Astrocyte of the spinal cord (primary cell): ENCODE measurements at regions not wholly inside any gene's neighbourhood (a gene's known extent, or its start where the extent isn't known, plus 50 kb on each side); places are given as distances from the start of the nearest gene placed in this dataset.
"Not testable (repeated sequence)": the region's sequence is repeated elsewhere in the genome, so short reads cannot be mapped to it uniquely, and the experiment has no call there.

Experiments
- DNase-seq: peaks from one replicate; pipeline ENCODE4 v3.0.0; 2011; ENCODE audit warnings: low read depth, low spot score
- H3K4me3 ChIP-seq: 2 replicates; pipeline ENCODE4 v1.5.1; 2011; ENCODE audit warnings: low read depth, mild to moderate bottlenecking, low read length, moderate library complexity
- in situ Hi-C: cut with HindIII; loops from 2 replicates; pipeline ENCODE4 v1.10.0; 2017; ENCODE audit warnings: low sequenced_read_pairs
- TF ChIP-seq, protein P1 (sequence below): IDR thresholded peaks from 2 replicates; pipeline ENCODE4 v1.5.1; 2012; ENCODE audit warnings: low read depth, mild to moderate bottlenecking, low read length, inconsistent platforms

DNA sequence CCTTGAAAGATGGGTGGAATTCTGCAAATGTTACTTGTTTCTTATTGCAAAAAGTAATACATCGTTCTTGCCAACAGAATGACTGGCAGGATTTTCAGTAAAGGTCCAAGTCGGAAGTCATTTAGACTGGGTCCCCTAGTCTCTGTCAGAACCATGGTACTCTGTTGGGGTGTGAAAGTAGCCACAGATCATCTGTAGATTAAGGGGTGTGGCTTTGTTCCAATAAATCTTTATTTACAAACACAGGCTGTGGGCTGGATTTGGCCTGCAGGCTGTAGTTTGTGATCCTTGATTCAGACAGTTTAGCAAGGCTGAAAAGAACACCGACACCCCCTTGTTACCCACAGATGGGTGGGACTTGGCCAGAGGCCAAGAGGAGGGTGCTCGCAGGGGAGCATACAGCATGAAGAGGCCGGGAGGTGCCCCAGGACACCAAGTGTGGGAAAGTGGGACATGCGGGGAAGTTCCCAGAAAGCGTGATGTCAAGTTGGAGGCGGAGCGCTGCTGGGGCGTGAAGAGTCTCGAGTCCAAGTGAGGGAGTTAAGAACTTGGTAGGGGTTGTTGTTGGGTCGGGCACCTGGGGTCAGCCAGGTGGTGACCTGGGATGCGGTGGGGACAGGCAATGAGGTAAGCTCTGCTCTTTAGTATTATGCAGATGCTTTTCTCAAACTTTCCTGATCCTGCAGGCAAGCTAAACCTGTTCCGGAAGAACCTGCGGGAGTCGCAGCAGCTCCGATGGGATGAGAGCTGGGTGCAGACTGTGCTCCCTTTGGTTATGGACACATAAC lies 175.7 kb downstream of the ADRA2C start:
- DNase-seq, H3K4me3 ChIP-seq, in situ Hi-C loops: not testable (repeated sequence)

- DNase-seq, result peak; percentile 38
- TF ChIP-seq, protein P1, sequence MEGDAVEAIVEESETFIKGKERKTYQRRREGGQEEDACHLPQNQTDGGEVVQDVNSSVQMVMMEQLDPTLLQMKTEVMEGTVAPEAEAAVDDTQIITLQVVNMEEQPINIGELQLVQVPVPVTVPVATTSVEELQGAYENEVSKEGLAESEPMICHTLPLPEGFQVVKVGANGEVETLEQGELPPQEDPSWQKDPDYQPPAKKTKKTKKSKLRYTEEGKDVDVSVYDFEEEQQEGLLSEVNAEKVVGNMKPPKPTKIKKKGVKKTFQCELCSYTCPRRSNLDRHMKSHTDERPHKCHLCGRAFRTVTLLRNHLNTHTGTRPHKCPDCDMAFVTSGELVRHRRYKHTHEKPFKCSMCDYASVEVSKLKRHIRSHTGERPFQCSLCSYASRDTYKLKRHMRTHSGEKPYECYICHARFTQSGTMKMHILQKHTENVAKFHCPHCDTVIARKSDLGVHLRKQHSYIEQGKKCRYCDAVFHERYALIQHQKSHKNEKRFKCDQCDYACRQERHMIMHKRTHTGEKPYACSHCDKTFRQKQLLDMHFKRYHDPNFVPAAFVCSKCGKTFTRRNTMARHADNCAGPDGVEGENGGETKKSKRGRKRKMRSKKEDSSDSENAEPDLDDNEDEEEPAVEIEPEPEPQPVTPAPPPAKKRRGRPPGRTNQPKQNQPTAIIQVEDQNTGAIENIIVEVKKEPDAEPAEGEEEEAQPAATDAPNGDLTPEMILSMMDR, result peak; percentile 43
- in situ Hi-C loops, H3K4me3 ChIP-seq: not testable (repeated sequence)
Measured at GRCh38 chr4:3942569-3942971, 176.4 kb downstream of the ADRA2C start.

DNA sequence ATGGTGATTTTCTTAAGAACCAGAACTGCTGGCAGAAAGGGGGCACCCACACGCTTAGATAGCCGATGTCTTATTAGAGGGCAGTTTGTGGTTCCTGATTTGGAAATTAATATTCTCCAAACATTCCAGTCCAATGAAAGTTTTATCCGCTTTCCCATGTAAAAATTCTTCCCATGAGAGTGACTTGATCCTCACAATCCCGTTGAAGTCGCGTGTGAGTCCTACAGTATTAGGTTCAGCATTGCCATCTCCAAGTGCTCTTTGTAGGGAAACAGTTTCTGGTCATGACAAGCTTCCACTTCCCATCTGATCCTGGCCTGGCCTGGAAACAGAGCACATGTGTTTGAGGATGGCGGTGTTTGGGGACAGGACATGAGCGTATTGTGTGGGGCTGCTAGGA lies 176.9 kb downstream of the ADRA2C start:
- DNase-seq, in situ Hi-C loops, H3K4me3 ChIP-seq: not testable (repeated sequence)

DNA sequence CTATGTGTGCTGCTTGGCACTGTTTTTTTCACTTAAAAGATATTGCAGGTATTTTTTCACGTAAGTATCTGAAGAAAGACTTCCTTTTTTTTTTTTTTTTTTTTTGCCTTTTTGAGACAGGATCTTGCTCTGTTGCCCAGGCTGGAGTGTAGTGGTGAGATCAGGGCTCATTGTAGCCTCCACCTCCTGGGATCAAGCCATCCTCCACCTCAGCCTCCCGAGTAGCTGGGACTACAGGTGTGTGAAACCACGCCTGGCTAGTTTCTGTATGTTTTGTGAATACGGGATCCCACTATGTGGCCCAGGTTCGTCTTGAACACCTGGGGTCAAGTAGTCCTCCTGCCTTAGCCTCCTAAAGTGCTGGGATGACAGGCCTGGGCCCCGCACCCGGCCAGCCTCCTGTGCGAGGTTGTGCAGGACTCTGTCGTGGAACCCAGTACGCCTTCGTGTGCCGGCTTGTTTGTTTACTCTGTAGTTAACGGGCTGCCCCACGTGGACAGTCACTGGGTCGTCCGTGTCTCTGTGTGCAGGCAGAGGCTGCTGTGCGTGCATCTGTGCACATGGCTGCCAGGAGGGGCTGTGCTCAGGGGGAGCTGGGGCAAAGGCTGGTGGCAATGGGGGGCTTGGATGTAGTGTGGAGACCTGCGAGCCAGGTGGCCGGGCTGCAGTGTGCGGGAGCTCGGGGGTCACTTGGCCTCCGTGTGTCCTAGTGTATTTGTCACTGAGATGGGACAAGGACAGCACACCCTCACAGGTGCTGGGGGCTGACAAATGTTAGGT lies 179.5 kb downstream of the ADRA2C start:
- TF ChIP-seq, protein P1, result no peak
- in situ Hi-C loops, result no loop called here
- DNase-seq, result no peak
- H3K4me3 ChIP-seq, result no peak overlapping the region

DNA sequence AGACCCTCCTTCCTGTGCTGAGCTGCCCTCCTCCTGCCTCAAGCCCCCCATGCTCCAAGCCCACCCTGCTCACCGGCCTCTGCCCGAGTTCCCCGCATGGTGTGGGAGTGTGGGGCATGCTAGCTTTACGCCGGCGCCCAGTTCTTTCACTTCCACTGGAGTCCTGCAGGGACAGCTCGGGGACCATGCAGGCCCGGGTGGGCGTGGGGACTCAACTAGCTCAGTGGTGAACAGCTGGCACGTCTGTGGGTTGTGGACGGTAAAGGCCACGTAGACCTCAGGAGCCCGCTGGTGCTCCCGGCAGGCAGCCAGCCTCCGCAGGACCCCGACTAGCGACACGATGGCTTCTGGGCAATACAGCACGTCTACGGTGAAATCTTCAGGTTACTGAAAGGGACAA lies 180.4 kb downstream of the ADRA2C start:
- DNase-seq, in situ Hi-C loops, H3K4me3 ChIP-seq: not testable (repeated sequence)

GRCh38 chr4:3947761-3948160 lies 181.6 kb downstream of the ADRA2C start:
- DNase-seq, H3K4me3 ChIP-seq, in situ Hi-C loops: not testable (repeated sequence)

DNA sequence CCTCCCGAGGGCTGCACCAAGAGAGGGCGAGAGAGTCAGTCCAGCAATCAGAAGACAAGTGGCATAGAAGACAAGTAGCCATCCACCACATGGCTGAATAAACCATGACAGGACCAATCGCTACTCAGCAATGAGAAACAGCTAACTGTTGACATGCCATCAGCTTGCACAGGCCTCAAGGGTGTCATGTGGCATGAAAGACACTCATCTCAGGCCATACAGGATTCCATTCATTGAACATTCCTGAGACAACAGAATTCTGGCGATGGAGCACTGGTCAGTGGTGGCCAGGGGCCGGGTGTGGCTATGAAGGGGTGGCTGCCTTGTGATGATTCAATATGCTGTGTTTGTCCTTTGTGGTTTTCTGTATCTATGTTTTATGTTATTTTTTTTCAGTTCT lies 182.0 kb downstream of the ADRA2C start:
- H3K4me3 ChIP-seq, in situ Hi-C loops: not testable (repeated sequence)
- DNase-seq, result peak; percentile 10

DNA sequence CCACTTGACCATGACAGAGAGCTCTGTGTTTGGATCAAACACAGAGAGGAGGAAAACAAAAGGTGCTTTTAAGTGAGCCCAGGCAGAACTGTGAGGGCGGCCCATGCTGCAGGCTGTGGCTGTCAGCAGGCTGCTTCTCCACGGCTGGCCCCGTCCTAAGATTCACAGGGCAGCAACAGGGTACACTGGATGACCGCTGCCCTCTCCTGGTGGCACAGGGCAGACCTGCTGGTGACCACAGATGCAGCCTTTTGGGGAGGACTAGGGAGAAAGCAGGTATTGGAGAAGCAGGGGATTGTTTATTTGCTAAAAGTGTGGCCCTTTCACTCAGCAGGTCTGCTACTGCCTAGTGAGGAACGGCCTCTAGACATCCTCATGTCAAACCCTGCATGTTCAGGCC lies 183.7 kb downstream of the ADRA2C start:
- TF ChIP-seq, protein P1, result peak; percentile 60
- peak; percentile 28 for DNase-seq
- H3K4me3 ChIP-seq, in situ Hi-C loops: not testable (repeated sequence)

DNA sequence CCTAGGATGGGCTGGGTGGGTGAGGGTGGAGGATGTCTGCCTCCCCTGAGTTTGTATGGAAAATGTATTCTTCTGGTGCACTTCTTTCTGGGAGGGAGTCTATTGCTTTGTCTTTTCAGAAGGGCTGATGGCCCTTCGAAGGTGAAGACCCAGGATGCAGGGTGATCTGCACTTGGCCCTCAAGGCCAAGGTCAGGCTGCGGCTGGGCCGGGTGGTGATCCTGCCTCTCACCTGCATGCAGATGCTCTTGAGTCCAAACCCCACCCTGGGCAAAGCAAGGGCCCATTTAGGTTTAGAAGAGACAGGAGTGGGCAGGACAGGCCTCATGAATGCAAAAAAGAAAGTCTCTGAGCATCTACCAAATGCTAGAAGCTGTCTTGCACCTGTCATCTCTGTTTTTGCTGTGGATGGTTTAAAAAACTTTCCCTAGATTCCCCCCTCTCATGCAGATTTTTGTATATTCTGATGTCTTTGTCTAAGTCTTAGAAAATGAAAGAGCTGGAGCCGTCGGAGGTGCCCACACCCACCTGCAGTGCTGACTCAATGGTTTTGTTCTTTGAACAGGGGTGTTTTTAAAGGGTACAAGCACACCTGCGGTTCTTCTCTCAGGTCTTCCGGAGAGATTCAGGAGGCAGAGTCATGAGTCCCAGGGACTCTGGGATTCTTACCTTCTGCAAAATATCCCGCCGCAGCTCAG lies 186.4 kb downstream of the ADRA2C start:
- H3K4me3 ChIP-seq, in situ Hi-C loops: not testable (repeated sequence)

GRCh38 chr4:3953140-3953489 lies 186.9 kb downstream of the ADRA2C start:
- in situ Hi-C loops, H3K4me3 ChIP-seq, DNase-seq: not testable (repeated sequence)

More for the DNA sequence above, 186.4 kb downstream of the ADRA2C start:
- DNase-seq, result not testable (repeated sequence)

- DNase-seq, result peak; percentile 92
- in situ Hi-C loops, result not testable (repeated sequence)
- peak overlapping the region; percentile 50 for H3K4me3 ChIP-seq
Measured at GRCh38 chr4:3954540-3955320, 188.5 kb downstream of the ADRA2C start.

GRCh38 chr4:3955321-3956164 lies 189.4 kb downstream of the ADRA2C start:
- peak overlapping the region; percentile 50 for H3K4me3 ChIP-seq
- peak; percentile 98 for DNase-seq
- in situ Hi-C loops, result not testable (repeated sequence)
